CD4-positive, alpha-beta T cell (primary cell): ENCODE measurements at regions not wholly inside any gene's neighbourhood (a gene's known extent, or its start where the extent isn't known, plus 50 kb on each side); places are given as distances from the start of the nearest gene placed in this dataset.

Experiments
- ATAC-seq: fragments of 200-7000 bp; cut with Tn5 transposase; one replicate; pipeline ENCODE4 v1.10.0; 2022; ENCODE audit warnings: mild to moderate bottlenecking; ENCODE audit not compliant: poor library complexity
- CTCF ChIA-PET: fragments of 350-600 bp; sonication (Branson Sonifier 250); formaldehyde crosslinking; loops from one replicate; lab custom pipeline; 2021; ENCODE audit warnings: antibody characterized with exemption, inconsistent platforms; lab: Charles Lee
- POLR2A ChIA-PET: fragments of 350-600 bp; sonication (Branson Sonifier 250); formaldehyde crosslinking; loops from one replicate; lab custom pipeline; 2021; ENCODE audit warnings: antibody characterized with exemption, inconsistent platforms; lab: Charles Lee
- DNase-seq, 14 experiments: peaks; one replicate each; pipeline ENCODE4 v3.0.0-alpha.2; 2013 to 2020; ENCODE audit warnings: mixed read lengths in 2 of 14
- H3K27ac ChIP-seq, 2 donors: one replicate each; pipeline versions ENCODE4 v1.5.1 to v1.7.0; 2013; ENCODE audit warnings: low read length in 2 of 2, low read depth in 1 of 2, mild to moderate bottlenecking in 1 of 2
- H3K27me3 ChIP-seq, 2 experiments: 1 replicate in 1 of 2; 2 replicates in 1 of 2; pipeline versions ENCODE4 v1.6.1 to v1.7.0; 2013; ENCODE audit warnings: low read length in 2 of 2, control low read depth in 1 of 2, mild to moderate bottlenecking in 1 of 2, moderate library complexity in 1 of 2; ENCODE audit not compliant: insufficient read depth in 2 of 2, control insufficient read depth in 1 of 2
- H3K36me3 ChIP-seq: one replicate; pipeline ENCODE4 v1.6.1; 2013; ENCODE audit warnings: low read length, control low read depth; ENCODE audit not compliant: insufficient read depth
- H3K4me1 ChIP-seq: one replicate; pipeline ENCODE4 v1.6.1; 2013; ENCODE audit warnings: low read length, control low read depth; ENCODE audit not compliant: insufficient read depth
- H3K4me3 ChIP-seq: one replicate; pipeline ENCODE4 v1.5.1; 2013; ENCODE audit warnings: mild to moderate bottlenecking, low read length, moderate library complexity
- H3K9me3 ChIP-seq, 2 experiments: 1 replicate in 1 of 2; 2 replicates in 1 of 2; pipeline versions ENCODE4 v1.6.1 to v1.7.0; 2013; ENCODE audit warnings: low read length in 2 of 2, mild to moderate bottlenecking in 2 of 2, control low read depth in 1 of 2, moderate library complexity in 1 of 2; ENCODE audit not compliant: control insufficient read depth in 1 of 2, insufficient read depth in 1 of 2
- H3K27ac Mint-ChIP-seq: one replicate; pipeline ENCODE4 v1.8.0; 2020; ENCODE audit warnings: mixed read lengths
- H3K27me3 Mint-ChIP-seq: one replicate; pipeline ENCODE4 v1.8.0; 2021; ENCODE audit warnings: mixed read lengths
- H3K36me3 Mint-ChIP-seq: one replicate; pipeline ENCODE4 v1.8.0; 2021; ENCODE audit warnings: low read depth, mixed read lengths
- H3K4me1 Mint-ChIP-seq: one replicate; pipeline ENCODE4 v1.8.0; 2021; ENCODE audit warnings: low read depth, mixed read lengths
- H3K4me3 Mint-ChIP-seq: one replicate; pipeline ENCODE4 v1.8.0; 2020; ENCODE audit warnings: mild to moderate bottlenecking, mixed read lengths
- H3K9me3 Mint-ChIP-seq: one replicate; pipeline ENCODE4 v1.8.0; 2020; ENCODE audit warnings: mixed read lengths
- intact Hi-C, 2 experiments: fragments of 100-400 bp; cut with DNase I in 1 of 2; cut with micrococcal nuclease in 1 of 2; formaldehyde crosslinking; loops; one replicate each; pipeline versions ENCODE4 v1.15.1 to v1.9.0; 2023 to 2025; cut with DNase I, micrococcal nuclease
- TF ChIP-seq, protein P1 (sequence below): fragments of 200-600 bp; IDR thresholded peaks from one replicate; pipeline ENCODE4 v1.8.0; 2022; ENCODE audit warnings: antibody characterized with exemption, mild to moderate bottlenecking

DNA sequence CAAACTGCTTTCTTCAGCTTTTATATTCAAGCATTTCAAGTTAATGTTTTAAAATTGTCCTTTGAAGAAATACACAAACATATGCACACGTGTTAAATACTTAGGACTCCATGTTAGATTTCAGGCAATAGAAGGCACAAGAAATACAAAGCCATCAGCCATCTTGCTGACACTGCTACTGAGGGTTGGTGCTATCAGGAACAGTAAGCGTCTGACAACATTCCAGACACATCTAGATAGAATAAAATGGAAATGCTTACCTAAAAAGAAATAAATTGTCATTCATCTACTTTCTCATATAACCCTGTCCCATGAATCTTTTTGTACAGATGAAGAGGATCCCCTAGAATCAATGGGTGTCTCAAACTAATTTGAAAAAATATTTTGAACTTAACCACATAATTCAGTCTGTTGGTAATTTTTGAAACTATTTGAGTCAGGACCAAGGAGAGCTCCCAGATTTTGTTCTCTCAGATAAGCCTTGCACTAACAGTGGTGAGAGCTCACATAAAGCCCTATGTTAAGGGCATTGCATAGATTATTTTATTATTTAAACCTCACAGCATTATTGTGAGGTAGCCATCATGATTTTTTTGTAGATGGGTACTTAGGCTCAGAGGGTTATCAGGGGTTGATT, 631.1 kb upstream of the POU3F2 start:
- H3K9me3 Mint-ChIP-seq, result peaks cover 5% of the 10 kb centered on the region
- DNase-seq (no peak), ATAC-seq (no peak)
- no peaks in the 10 kb centered on the region for H3K36me3 Mint-ChIP-seq
- POLR2A ChIA-PET, result no interaction called here
- CTCF ChIA-PET, result no interaction called here
- Histone ChIP-seq H3K9me3 (no peaks in the 10 kb centered on the region), H3K27me3 (no peaks in the 10 kb centered on the region), H3K27ac (no peak overlapping the region), H3K4me1 (no peaks in the 10 kb centered on the region), H3K36me3 (no peaks in the 10 kb centered on the region), H3K4me3 (no peak overlapping the region)
- intact Hi-C loops, result no loop called here
- H3K4me3 Mint-ChIP-seq, result no peak overlapping the region
- H3K27ac Mint-ChIP-seq, result no peak overlapping the region
- TF ChIP-seq, protein P1, sequence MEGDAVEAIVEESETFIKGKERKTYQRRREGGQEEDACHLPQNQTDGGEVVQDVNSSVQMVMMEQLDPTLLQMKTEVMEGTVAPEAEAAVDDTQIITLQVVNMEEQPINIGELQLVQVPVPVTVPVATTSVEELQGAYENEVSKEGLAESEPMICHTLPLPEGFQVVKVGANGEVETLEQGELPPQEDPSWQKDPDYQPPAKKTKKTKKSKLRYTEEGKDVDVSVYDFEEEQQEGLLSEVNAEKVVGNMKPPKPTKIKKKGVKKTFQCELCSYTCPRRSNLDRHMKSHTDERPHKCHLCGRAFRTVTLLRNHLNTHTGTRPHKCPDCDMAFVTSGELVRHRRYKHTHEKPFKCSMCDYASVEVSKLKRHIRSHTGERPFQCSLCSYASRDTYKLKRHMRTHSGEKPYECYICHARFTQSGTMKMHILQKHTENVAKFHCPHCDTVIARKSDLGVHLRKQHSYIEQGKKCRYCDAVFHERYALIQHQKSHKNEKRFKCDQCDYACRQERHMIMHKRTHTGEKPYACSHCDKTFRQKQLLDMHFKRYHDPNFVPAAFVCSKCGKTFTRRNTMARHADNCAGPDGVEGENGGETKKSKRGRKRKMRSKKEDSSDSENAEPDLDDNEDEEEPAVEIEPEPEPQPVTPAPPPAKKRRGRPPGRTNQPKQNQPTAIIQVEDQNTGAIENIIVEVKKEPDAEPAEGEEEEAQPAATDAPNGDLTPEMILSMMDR, result no peak
- no peaks in the 10 kb centered on the region for H3K4me1 Mint-ChIP-seq
- no peaks in the 10 kb centered on the region for H3K27me3 Mint-ChIP-seq

DNA sequence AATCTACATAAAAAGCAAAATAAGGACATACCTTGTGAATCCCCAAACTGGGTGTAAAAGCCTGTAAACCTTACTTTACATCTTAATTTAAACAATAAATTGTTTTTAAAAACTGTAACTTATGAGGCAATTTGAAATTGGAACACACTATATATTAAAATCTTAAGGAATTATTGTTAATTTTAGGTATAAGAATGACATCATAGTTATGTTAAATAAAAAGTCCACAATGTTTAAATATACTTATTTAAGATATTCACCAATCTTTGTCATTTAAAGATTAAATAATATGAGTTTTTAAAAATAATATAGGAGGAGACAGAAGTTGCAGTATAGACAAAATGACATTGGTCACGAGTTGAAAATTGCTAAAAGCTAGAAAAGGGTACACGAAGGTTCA, 621.9 kb upstream of the POU3F2 start:
- peaks cover 3% of the 10 kb centered on the region for H3K9me3 Mint-ChIP-seq
- ChIA-PET POLR2A (no interaction called here), CTCF (no interaction called here)
- TF ChIP-seq, protein P1, result no peak
- DNase-seq (no peak), ATAC-seq (no peak)
- H3K36me3 ChIP-seq, result no peaks in the 10 kb centered on the region
- intact Hi-C loops, result no loop called here
- H3K9me3 ChIP-seq, result no peaks in the 10 kb centered on the region
- no peak overlapping the region for H3K4me3 Mint-ChIP-seq
- no peaks in the 10 kb centered on the region for H3K4me1 ChIP-seq
- no peaks in the 10 kb centered on the region for H3K36me3 Mint-ChIP-seq
- H3K27ac ChIP-seq, result no peak overlapping the region
- H3K27me3 ChIP-seq, result no peaks in the 10 kb centered on the region
- no peaks in the 10 kb centered on the region for H3K4me1 Mint-ChIP-seq
- H3K27me3 Mint-ChIP-seq, result no peaks in the 10 kb centered on the region
- H3K4me3 ChIP-seq, result no peak overlapping the region
- no peak overlapping the region for H3K27ac Mint-ChIP-seq

DNA sequence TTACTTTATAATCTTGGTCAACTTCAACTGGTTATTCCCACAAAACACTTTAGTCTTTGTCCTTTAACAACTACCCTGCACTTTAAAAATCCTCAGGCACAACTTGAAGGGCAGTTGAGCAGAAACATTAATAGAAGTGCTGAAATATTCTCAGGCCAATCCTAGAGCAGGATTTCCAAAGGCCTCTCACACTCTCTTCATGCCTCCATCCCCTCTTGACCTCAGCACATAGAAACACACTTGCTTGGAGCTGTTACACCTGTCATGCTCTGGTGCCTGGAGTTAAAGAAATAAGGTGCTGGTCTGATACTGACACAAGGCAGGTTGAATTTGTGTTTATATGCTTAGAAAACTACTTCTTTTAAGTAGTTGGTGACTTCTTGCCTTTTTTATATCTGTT, 618.8 kb upstream of the POU3F2 start:
- no peaks in the 10 kb centered on the region for H3K4me1 ChIP-seq
- H3K9me3 Mint-ChIP-seq, result no peaks in the 10 kb centered on the region
- no peak overlapping the region for H3K27ac Mint-ChIP-seq
- ATAC-seq, result no peak
- no peak overlapping the region for H3K4me3 Mint-ChIP-seq
- CTCF ChIA-PET, result no interaction called here
- DNase-seq, result no peak
- TF ChIP-seq, protein P1, result no peak
- H3K9me3 ChIP-seq, result peaks cover 0 to 7% of the 10 kb centered on the region in 2 experiments
- intact Hi-C loops, result no loop called here
- no peak overlapping the region for H3K4me3 ChIP-seq
- H3K4me1 Mint-ChIP-seq, result no peaks in the 10 kb centered on the region
- H3K27ac ChIP-seq, result no peak overlapping the region
- no peaks in the 10 kb centered on the region for H3K36me3 Mint-ChIP-seq
- H3K27me3 Mint-ChIP-seq, result no peaks in the 10 kb centered on the region
- H3K27me3 ChIP-seq, result no peaks in the 10 kb centered on the region
- POLR2A ChIA-PET, result no interaction called here
- H3K36me3 ChIP-seq, result no peaks in the 10 kb centered on the region
